ENCODE measurements at regions not wholly inside any gene's neighbourhood (a gene's known extent, or its start where the extent isn't known, plus 50 kb on each side); places are given as distances from the start of the nearest gene placed in this dataset.

GRCh38 chr18:44598514-44598913, 82.2 kb upstream of the SETBP1 start:
- H3K27me3 Mint-ChIP-seq, result peaks cover 5 to 22% of the 10 kb centered on the region in 2 donors
- no peak overlapping the region for H3K27ac Mint-ChIP-seq
- ChIA-PET CTCF (no interaction called here), POLR2A (no interaction called here)
- H3K4me1 Mint-ChIP-seq, result peaks cover 0 to 5% (median 0%) of the 10 kb centered on the region in 3 donors
- no peaks in the 10 kb centered on the region for H3K36me3 Mint-ChIP-seq
- no peak overlapping the region for H3K4me3 Mint-ChIP-seq
- H3K36me3 ChIP-seq (ENCODE audit: insufficient read depth, low read length), result no peaks in the 10 kb centered on the region
- H3K9me3 ChIP-seq (ENCODE audit: low read length), result no peaks in the 10 kb centered on the region
- no peak overlapping the region for H3K27ac ChIP-seq (ENCODE audit: low read depth, low read length)
- H3K9me3 Mint-ChIP-seq, result no peaks in the 10 kb centered on the region
- H3K4me1 ChIP-seq (ENCODE audit: insufficient read depth, low read length), result no peaks in the 10 kb centered on the region
- no peak for DNase-seq
- H3K27me3 ChIP-seq (ENCODE audit: insufficient read depth, low read length, poor library complexity, severe bottlenecking), result no peaks in the 10 kb centered on the region
- H3K4me3 ChIP-seq (ENCODE audit: low read length), result no peak overlapping the region

- Histone ChIP-seq H3K27me3 (ENCODE audit: insufficient read depth, low read length, poor library complexity, severe bottlenecking) (no peaks in the 10 kb centered on the region), H3K27ac (ENCODE audit: low read depth, low read length) (no peak overlapping the region), H3K4me1 (ENCODE audit: insufficient read depth, low read length) (no peaks in the 10 kb centered on the region), H3K9me3 (ENCODE audit: low read length) (no peaks in the 10 kb centered on the region), H3K36me3 (ENCODE audit: insufficient read depth, low read length) (no peaks in the 10 kb centered on the region), H3K4me3 (ENCODE audit: low read length) (no peak overlapping the region)
- Mint-ChIP-seq H3K27me3 (peaks cover 2 to 17% of the 10 kb centered on the region in 2 donors), H3K36me3 (no peaks in the 10 kb centered on the region), H3K27ac (no peak overlapping the region), H3K4me1 (peaks cover 0 to 5% (median 0%) of the 10 kb centered on the region in 3 donors), H3K9me3 (no peaks in the 10 kb centered on the region), H3K4me3 (no peak overlapping the region)
- DNase-seq, result no peak
- ChIA-PET POLR2A (no interaction called here), CTCF (no interaction called here)
These were observed 81.3 kb upstream of the SETBP1 start for GRCh38 chr18:44599412-44599811.

GRCh38 chr18:44601447-44601846, 79.2 kb upstream of the SETBP1 start:
- Mint-ChIP-seq H3K27ac (no peak overlapping the region), H3K9me3 (no peaks in the 10 kb centered on the region), H3K4me1 (peaks cover 0 to 5% (median 0%) of the 10 kb centered on the region in 3 donors), H3K4me3 (no peak overlapping the region), H3K27me3 (peaks cover 2 to 21% of the 10 kb centered on the region in 2 donors), H3K36me3 (no peaks in the 10 kb centered on the region)
- no peaks in the 10 kb centered on the region for H3K9me3 ChIP-seq (ENCODE audit: low read length)
- H3K4me3 ChIP-seq (ENCODE audit: low read length), result no peak overlapping the region
- no peak overlapping the region for H3K27ac ChIP-seq (ENCODE audit: low read depth, low read length)
- no peaks in the 10 kb centered on the region for H3K4me1 ChIP-seq (ENCODE audit: insufficient read depth, low read length)
- H3K27me3 ChIP-seq (ENCODE audit: insufficient read depth, low read length, poor library complexity, severe bottlenecking), result no peaks in the 10 kb centered on the region
- no peaks in the 10 kb centered on the region for H3K36me3 ChIP-seq (ENCODE audit: insufficient read depth, low read length)
- ChIA-PET CTCF (no interaction called here), POLR2A (no interaction called here)
- no peak for DNase-seq

GRCh38 chr18:44602380-44602779, 78.3 kb upstream of the SETBP1 start:
- ChIA-PET POLR2A (no interaction called here), CTCF (no interaction called here)
- Mint-ChIP-seq H3K9me3 (no peaks in the 10 kb centered on the region), H3K4me3 (no peak overlapping the region), H3K27me3 (peaks cover 0 to 17% of the 10 kb centered on the region in 2 donors), H3K4me1 (no peaks in the 10 kb centered on the region), H3K27ac (no peak overlapping the region), H3K36me3 (no peaks in the 10 kb centered on the region)
- no peak for DNase-seq
- H3K4me1 ChIP-seq (ENCODE audit: insufficient read depth, low read length), result no peaks in the 10 kb centered on the region
- no peak overlapping the region for H3K4me3 ChIP-seq (ENCODE audit: low read length)
- H3K27ac ChIP-seq (ENCODE audit: low read depth, low read length), result no peak overlapping the region
- H3K36me3 ChIP-seq (ENCODE audit: insufficient read depth, low read length), result no peaks in the 10 kb centered on the region
- H3K9me3 ChIP-seq (ENCODE audit: low read length), result no peaks in the 10 kb centered on the region
- H3K27me3 ChIP-seq (ENCODE audit: insufficient read depth, low read length, poor library complexity, severe bottlenecking), result no peaks in the 10 kb centered on the region

- Histone ChIP-seq H3K4me1 (ENCODE audit: insufficient read depth, low read length) (no peaks in the 10 kb centered on the region), H3K36me3 (ENCODE audit: insufficient read depth, low read length) (no peaks in the 10 kb centered on the region), H3K27ac (ENCODE audit: low read depth, low read length) (no peak overlapping the region), H3K9me3 (ENCODE audit: low read length) (no peaks in the 10 kb centered on the region), H3K4me3 (ENCODE audit: low read length) (no peak overlapping the region), H3K27me3 (ENCODE audit: insufficient read depth, low read length, poor library complexity, severe bottlenecking) (no peaks in the 10 kb centered on the region)
- ChIA-PET CTCF (no interaction called here), POLR2A (no interaction called here)
- DNase-seq, result no peak
- peaks cover 0 to 17% of the 10 kb centered on the region in 2 donors for H3K27me3 Mint-ChIP-seq
- no peaks in the 10 kb centered on the region for H3K9me3 Mint-ChIP-seq
- H3K4me1 Mint-ChIP-seq, result no peaks in the 10 kb centered on the region
- H3K27ac Mint-ChIP-seq, result no peak overlapping the region
- H3K4me3 Mint-ChIP-seq, result no peak overlapping the region
- H3K36me3 Mint-ChIP-seq, result no peaks in the 10 kb centered on the region
These were observed 77.8 kb upstream of the SETBP1 start for GRCh38 chr18:44602845-44603244.

- Histone ChIP-seq H3K4me1 (ENCODE audit: insufficient read depth, low read length) (no peaks in the 10 kb centered on the region), H3K4me3 (ENCODE audit: low read length) (no peak overlapping the region), H3K36me3 (ENCODE audit: insufficient read depth, low read length) (no peaks in the 10 kb centered on the region), H3K27me3 (ENCODE audit: insufficient read depth, low read length, poor library complexity, severe bottlenecking) (no peaks in the 10 kb centered on the region), H3K27ac (ENCODE audit: low read depth, low read length) (no peak overlapping the region), H3K9me3 (ENCODE audit: low read length) (no peaks in the 10 kb centered on the region)
- Mint-ChIP-seq H3K36me3 (no peaks in the 10 kb centered on the region), H3K4me1 (no peaks in the 10 kb centered on the region), H3K9me3 (no peaks in the 10 kb centered on the region), H3K27me3 (peaks cover 0 to 29% of the 10 kb centered on the region in 2 donors), H3K4me3 (no peak overlapping the region), H3K27ac (no peak overlapping the region)
- no peak for DNase-seq
- ChIA-PET POLR2A (no interaction called here), CTCF (no interaction called here)
These were observed 71.3 kb upstream of the SETBP1 start for GRCh38 chr18:44609181-44609941.

- no peaks in the 10 kb centered on the region for H3K27me3 ChIP-seq (ENCODE audit: insufficient read depth, low read length, poor library complexity, severe bottlenecking)
- H3K4me3 ChIP-seq (ENCODE audit: low read length), result no peak overlapping the region
- ChIA-PET CTCF (no interaction called here), POLR2A (no interaction called here)
- no peak overlapping the region for H3K27ac Mint-ChIP-seq
- no peak overlapping the region for H3K4me3 Mint-ChIP-seq
- peaks cover 0 to 15% (median 4%) of the 10 kb centered on the region in 5 donors for H3K9me3 Mint-ChIP-seq
- no peaks in the 10 kb centered on the region for H3K4me1 ChIP-seq (ENCODE audit: insufficient read depth, low read length)
- H3K27me3 Mint-ChIP-seq, result peaks cover 10 to 25% of the 10 kb centered on the region in 2 donors
- no peaks in the 10 kb centered on the region for H3K36me3 Mint-ChIP-seq
- no peaks in the 10 kb centered on the region for H3K9me3 ChIP-seq (ENCODE audit: low read length)
- no peak overlapping the region for H3K27ac ChIP-seq (ENCODE audit: low read depth, low read length)
- H3K36me3 ChIP-seq (ENCODE audit: insufficient read depth, low read length), result no peaks in the 10 kb centered on the region
- H3K4me1 Mint-ChIP-seq, result no peaks in the 10 kb centered on the region
- no peak for DNase-seq
These were observed 59.9 kb upstream of the SETBP1 start for GRCh38 chr18:44620812-44621211.

- Mint-ChIP-seq H3K9me3 (peaks cover 0 to 4% (median 0%) of the 10 kb centered on the region in 5 donors), H3K4me1 (no peaks in the 10 kb centered on the region), H3K27me3 (peaks cover 0 to 6% of the 10 kb centered on the region in 2 donors), H3K27ac (no peak overlapping the region), H3K4me3 (no peak overlapping the region), H3K36me3 (no peaks in the 10 kb centered on the region)
- POLR2A ChIA-PET, result no interaction called here
- H3K36me3 ChIP-seq (ENCODE audit: insufficient read depth, low read length), result no peaks in the 10 kb centered on the region
- H3K27me3 ChIP-seq (ENCODE audit: insufficient read depth, low read length, poor library complexity, severe bottlenecking), result no peaks in the 10 kb centered on the region
- no peak overlapping the region for H3K27ac ChIP-seq (ENCODE audit: low read depth, low read length)
- DNase-seq, result no peak
- CTCF ChIA-PET, result no interaction called here
- no peaks in the 10 kb centered on the region for H3K9me3 ChIP-seq (ENCODE audit: low read length)
- H3K4me3 ChIP-seq (ENCODE audit: low read length), result no peak overlapping the region
- no peaks in the 10 kb centered on the region for H3K4me1 ChIP-seq (ENCODE audit: insufficient read depth, low read length)
These were observed 56.6 kb upstream of the SETBP1 start for GRCh38 chr18:44624052-44624451.

All from CD8-positive, alpha-beta memory T cell (primary cell).